Adrenal gland (tissue), 5 donors: ENCODE measurements at regions not wholly inside any gene's neighbourhood (a gene's known extent, or its start where the extent isn't known, plus 50 kb on each side); places are given as distances from the start of the nearest gene placed in this dataset.

ENCODE experiments used
- POLR2A ChIP-seq, 2 donors: fragments of 450-650 bp; IDR thresholded peaks; one replicate each; pipeline ENCODE4 v1.6.1; 2017; ENCODE audit warnings: antibody characterized with exemption in 2 of 2, mild to moderate bottlenecking in 2 of 2, moderate library complexity in 1 of 2
- TF ChIP-seq, protein P1 (sequence below), 6 experiments: fragments of 450-650 bp in 4 of 6; fragments of 200-600 bp in 2 of 6; sonication (generic) in 1 of 6; IDR thresholded peaks; 1 replicate in 5 of 6; 2 replicates in 1 of 6; pipeline versions ENCODE4 v1.5.1 to v1.8.0; 2016 to 2021; ENCODE audit warnings: antibody characterized with exemption in 6 of 6, mild to moderate bottlenecking in 2 of 6, moderate library complexity in 1 of 6
- donor health status: DM: no; HTN: no; CAD: no.

DNA sequence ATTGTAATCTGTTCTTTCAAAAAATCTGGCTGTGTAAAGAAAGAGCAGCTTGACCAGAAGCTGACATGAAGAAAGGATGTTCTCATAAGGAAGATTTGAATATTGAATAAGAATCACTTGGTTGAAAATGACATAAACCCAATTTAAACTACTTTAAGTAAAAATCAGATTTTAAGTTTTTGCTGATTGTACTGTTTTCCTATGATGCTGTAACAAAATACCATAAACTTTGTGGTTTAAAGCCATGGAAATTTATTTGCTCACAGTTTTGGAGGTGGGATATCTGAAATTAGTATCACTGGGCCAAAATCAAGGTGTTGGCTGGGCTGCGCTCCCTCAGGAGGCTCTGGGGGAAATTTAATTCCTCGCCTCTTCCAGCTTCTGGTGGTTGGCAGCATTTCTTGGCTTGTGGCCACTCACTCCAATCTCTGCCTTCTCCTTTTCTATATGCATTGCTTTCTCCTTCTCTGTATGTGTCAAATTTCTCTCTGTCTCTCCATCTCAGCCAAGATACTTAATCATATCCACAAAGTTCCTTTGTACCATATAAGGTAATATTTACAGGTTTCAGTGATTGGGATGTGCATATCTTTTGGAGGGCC lies 141.2 kb upstream of the ZFP64 start:
- TF ChIP-seq, protein P1, sequence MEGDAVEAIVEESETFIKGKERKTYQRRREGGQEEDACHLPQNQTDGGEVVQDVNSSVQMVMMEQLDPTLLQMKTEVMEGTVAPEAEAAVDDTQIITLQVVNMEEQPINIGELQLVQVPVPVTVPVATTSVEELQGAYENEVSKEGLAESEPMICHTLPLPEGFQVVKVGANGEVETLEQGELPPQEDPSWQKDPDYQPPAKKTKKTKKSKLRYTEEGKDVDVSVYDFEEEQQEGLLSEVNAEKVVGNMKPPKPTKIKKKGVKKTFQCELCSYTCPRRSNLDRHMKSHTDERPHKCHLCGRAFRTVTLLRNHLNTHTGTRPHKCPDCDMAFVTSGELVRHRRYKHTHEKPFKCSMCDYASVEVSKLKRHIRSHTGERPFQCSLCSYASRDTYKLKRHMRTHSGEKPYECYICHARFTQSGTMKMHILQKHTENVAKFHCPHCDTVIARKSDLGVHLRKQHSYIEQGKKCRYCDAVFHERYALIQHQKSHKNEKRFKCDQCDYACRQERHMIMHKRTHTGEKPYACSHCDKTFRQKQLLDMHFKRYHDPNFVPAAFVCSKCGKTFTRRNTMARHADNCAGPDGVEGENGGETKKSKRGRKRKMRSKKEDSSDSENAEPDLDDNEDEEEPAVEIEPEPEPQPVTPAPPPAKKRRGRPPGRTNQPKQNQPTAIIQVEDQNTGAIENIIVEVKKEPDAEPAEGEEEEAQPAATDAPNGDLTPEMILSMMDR (IDR thresholded peaks at IDR 0.05): no peak
- no peak for TF ChIP-seq POLR2A (IDR thresholded peaks at IDR 0.05)
